OCI-LY7 (cell line): ENCODE measurements at regions not wholly inside any gene's neighbourhood (a gene's known extent, or its start where the extent isn't known, plus 50 kb on each side); places are given as distances from the start of the nearest gene placed in this dataset. TPM values are rescaled to one million over a fixed set of nuclear protein-coding genes. Genes with fewer than 3 reads are reported as not detected.

Experiments
- BruUV-seq: library from RNA; stranded (reverse); fragments of 400-500 nt; replicated peaks from 2 replicates; lab custom pipeline; 2021; lab: Mats Ljungman, UMichigan
- CTCF ChIA-PET: fragments of 300-600 bp; sonication (Branson Sonifier 250); formaldehyde crosslinking; loops from one replicate; lab custom pipeline; 2022; ENCODE audit warnings: antibody characterized with exemption; ENCODE audit not compliant: unreplicated experiment; lab: Charles Lee
- POLR2A ChIA-PET: fragments of 300-600 bp; sonication (Branson Sonifier 250); formaldehyde crosslinking; loops from one replicate; lab custom pipeline; 2022; ENCODE audit warnings: antibody characterized with exemption; lab: Charles Lee
- DNase-seq: peaks from one replicate; pipeline ENCODE4 v3.0.0-alpha.2; 2015; ENCODE audit warnings: low spot score
- H2AFZ ChIP-seq: fragments of 200-600 bp; sonication (generic), shearing (Covaris generic); 2 replicates; pipeline ENCODE4 v1.6.1; 2014; ENCODE audit warnings: mild to moderate bottlenecking, antibody characterized with exemption, low read length, moderate library complexity
- H3K27ac ChIP-seq: fragments of 200-600 bp; sonication (generic); 2 replicates; pipeline ENCODE4 v1.5.1; 2014; ENCODE audit warnings: mixed run types, low read depth, mild to moderate bottlenecking, moderate library complexity, low read length, inconsistent platforms; ENCODE audit not compliant: poor library complexity, severe bottlenecking
- H3K36me3 ChIP-seq: fragments of 200-600 bp; sonication (generic); 2 replicates; pipeline ENCODE4 v1.6.1; 2014; ENCODE audit warnings: mild to moderate bottlenecking, antibody characterized with exemption, low read length, moderate library complexity, mixed read lengths; ENCODE audit not compliant: insufficient read depth
- H3K4me1 ChIP-seq: fragments of 200-600 bp; sonication (generic); 2 replicates; pipeline ENCODE4 v1.5.1; 2014; ENCODE audit warnings: mild to moderate bottlenecking, low read length; ENCODE audit not compliant: insufficient read depth, poor library complexity, severe bottlenecking
- H3K4me2 ChIP-seq: fragments of 200-600 bp; sonication (generic); 2 replicates; pipeline ENCODE4 v1.6.1; 2014; ENCODE audit warnings: mild to moderate bottlenecking, low read length
- H3K4me3 ChIP-seq: fragments of 200-600 bp; sonication (generic); 2 replicates; pipeline ENCODE4 v1.5.1; 2014; ENCODE audit warnings: mild to moderate bottlenecking, low read depth, low read length; ENCODE audit not compliant: poor library complexity, severe bottlenecking
- H3K79me2 ChIP-seq: fragments of 200-600 bp; sonication (generic); 2 replicates; pipeline ENCODE4 v1.6.1; 2016; ENCODE audit warnings: low read depth, mild to moderate bottlenecking, low read length, moderate library complexity, mixed read lengths; ENCODE audit not compliant: insufficient read depth
- H3K9me2 ChIP-seq: fragments of 200-600 bp; sonication (generic); 2 replicates; pipeline ENCODE4 v1.6.1; 2016; ENCODE audit warnings: mild to moderate bottlenecking, low read length, mixed read lengths; ENCODE audit not compliant: insufficient read depth
- H3K9me3 ChIP-seq: fragments of 200-600 bp; sonication (generic); 2 replicates; pipeline ENCODE4 v1.6.1; 2014; ENCODE audit warnings: mild to moderate bottlenecking, mixed run types, low read length, mixed read lengths
- H4K20me1 ChIP-seq: fragments of 200-600 bp; sonication (generic); 2 replicates; pipeline ENCODE4 v1.6.1; 2014; ENCODE audit warnings: mild to moderate bottlenecking, antibody characterized with exemption, low read length, moderate library complexity, mixed read lengths; ENCODE audit not compliant: insufficient read depth
- CTCF ChIP-seq: fragments of 200-600 bp; sonication (generic); conservative IDR thresholded peaks from 2 replicates; pipeline ENCODE4 v1.5.1; 2014; ENCODE audit warnings: mild to moderate bottlenecking, antibody characterized with exemption, low read length, moderate library complexity, mixed read lengths
- EZH2phosphoT487 ChIP-seq: fragments of 200-600 bp; sonication (generic); IDR thresholded peaks from 2 replicates; pipeline ENCODE4 v1.6.1; 2018; ENCODE audit warnings: low read depth, borderline replicate concordance, mild to moderate bottlenecking, mixed run types, antibody characterized with exemption, low read length, moderate library complexity, mixed read lengths
- intact Hi-C: fragments of 100-400 bp; cut with micrococcal nuclease; formaldehyde crosslinking; loops from one replicate; pipeline ENCODE4 v1.10.0; 2022; ENCODE audit not compliant: unreplicated experiment
- microRNA-seq: library from miRNA; unstranded; fragments of <30 nt; microRNA quantifications from one replicate; pipeline ENCODE4 v1.2.0, GENCODE V29; 2022; ENCODE audit warnings: borderline replicate concordance
- small RNA-seq: library from RNA; depleted of rRNA; stranded (forward); fragments of <200 nt; gene quantifications from one replicate; pipeline ENCODE3, GENCODE V24; 2014

DNA sequence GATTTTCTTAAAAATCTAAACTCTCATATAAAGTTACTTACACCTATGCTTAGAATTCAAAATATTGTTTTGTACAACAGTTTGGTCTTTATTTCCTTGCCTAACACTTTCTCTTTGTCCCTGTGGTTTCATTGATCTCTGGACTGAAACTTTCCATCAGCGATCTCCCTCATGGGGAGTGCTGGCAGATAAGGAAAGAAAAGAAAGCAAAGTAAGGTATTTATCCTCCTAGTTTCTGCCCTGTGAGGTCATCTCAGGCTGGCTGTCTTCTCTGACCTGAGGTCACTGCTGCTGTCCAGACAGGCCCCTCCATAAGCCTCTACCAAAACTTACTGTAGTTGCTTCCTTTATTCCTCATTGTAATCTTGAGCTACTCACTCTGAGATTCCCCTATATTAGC lies 57.9 kb upstream of the EPHA6 start:
- Histone ChIP-seq H3K4me2 (no peak overlapping the region), H3K36me3 (no peaks in the 10 kb centered on the region), H3K79me2 (no peaks in the 10 kb centered on the region), H3K4me1 (no peaks in the 10 kb centered on the region), H4K20me1 (no peaks in the 10 kb centered on the region), H3K9me2 (no peaks in the 10 kb centered on the region), H3K27ac (no peak overlapping the region), H3K4me3 (no peak overlapping the region), H2AFZ (no peak overlapping the region), H3K9me3 (no peaks in the 10 kb centered on the region)
- POLR2A ChIA-PET: no interaction called here
- no peak for DNase-seq
- TF ChIP-seq EZH2phosphoT487 (no peak), CTCF (no peak)
- CTCF ChIA-PET: no interaction called here
- BruUV-seq: no TSS peak
- intact Hi-C loops: no loop called here

- H3K9me3 ChIP-seq: no peaks in the 10 kb centered on the region
- no TSS peak for BruUV-seq
- no peak overlapping the region for H3K27ac ChIP-seq
- no peak for DNase-seq
- H3K4me3 ChIP-seq: no peak overlapping the region
- no peaks in the 10 kb centered on the region for H3K79me2 ChIP-seq
- POLR2A ChIA-PET: interaction anchor here (0.6 kb wide), 1 partner anchor 16 kb away, joined by 3 read pairs; no protein-coding TSS in a partner anchor
- H3K4me1 ChIP-seq: no peaks in the 10 kb centered on the region
- CTCF ChIA-PET: no interaction called here
- H3K4me2 ChIP-seq: no peak overlapping the region
- TF ChIP-seq CTCF (no peak), EZH2phosphoT487 (no peak)
- no peaks in the 10 kb centered on the region for H3K36me3 ChIP-seq
- H4K20me1 ChIP-seq: no peaks in the 10 kb centered on the region
- no peaks in the 10 kb centered on the region for H3K9me2 ChIP-seq
- no peak overlapping the region for H2AFZ ChIP-seq
- intact Hi-C loops: no loop called here
These were observed 53.4 kb upstream of the EPHA6 start for GRCh38 chr3:96760956-96761355.

Small RNAs in the stretch of these regions (microRNA-seq; reads per million reads assigned to microRNA genes)
- gene MIR8060: not detected

Small RNAs in the stretch of these regions (small RNA-seq; reads per million reads assigned to genes)
- gene MIR8060 (not detected), gene RNU6-1094P (not detected)
